GM19025 (cell line): ENCODE measurements at regions not wholly inside any gene's neighbourhood (a gene's known extent, or its start where the extent isn't known, plus 50 kb on each side); places are given as distances from the start of the nearest gene placed in this dataset.
"Not testable (repeated sequence)": the region's sequence is repeated elsewhere in the genome, so short reads cannot be mapped to it uniquely, and the experiment has no call there.

Experiments used
- ATAC-seq: cut with Tn5 transposase; IDR thresholded peaks from one replicate; pipeline ENCODE4 v1.9.1; 2021; ENCODE audit warnings: mild to moderate bottlenecking, low read depth, moderate library complexity; ENCODE audit not compliant: unreplicated experiment

- no peak for ATAC-seq
Observed at GRCh38 chr5:36389245-36389644, 87.5 kb upstream of the RANBP3L start.

GRCh38 chr5:36390640-36391039, 88.9 kb upstream of the RANBP3L start:
- no peak for ATAC-seq

- ATAC-seq: no peak
Observed at GRCh38 chr5:36392186-36392585, 90.5 kb upstream of the RANBP3L start.

GRCh38 chr5:36392818-36393217, 91.1 kb upstream of the RANBP3L start:
- no peak for ATAC-seq

- no peak for ATAC-seq
Observed at GRCh38 chr5:36393656-36394428, 92.1 kb upstream of the RANBP3L start.

GRCh38 chr5:36395260-36395659, 93.6 kb upstream of the RANBP3L start:
- no peak for ATAC-seq

GRCh38 chr5:36395947-36396346, 94.2 kb upstream of the RANBP3L start:
- not testable (repeated sequence) for ATAC-seq

- no peak for ATAC-seq
Observed at GRCh38 chr5:36396640-36397039, 94.9 kb upstream of the RANBP3L start.

- ATAC-seq: no peak
Observed at GRCh38 chr5:36397901-36398536, 96.3 kb upstream of the RANBP3L start.

- no peak for ATAC-seq
Observed at GRCh38 chr5:36402512-36402906, 100.8 kb upstream of the RANBP3L start.

GRCh38 chr5:36403632-36404311, 102.1 kb upstream of the RANBP3L start:
- no peak for ATAC-seq

GRCh38 chr5:36406023-36406422, 104.3 kb upstream of the RANBP3L start:
- ATAC-seq: no peak

GRCh38 chr5:36407396-36407795, 105.7 kb upstream of the RANBP3L start:
- ATAC-seq: no peak

- ATAC-seq: not testable (repeated sequence)
Observed at GRCh38 chr5:36409711-36410110, 108.0 kb upstream of the RANBP3L start.

GRCh38 chr5:36410672-36411071, 109.0 kb upstream of the RANBP3L start:
- ATAC-seq: not testable (repeated sequence)

- ATAC-seq: no peak
Observed at GRCh38 chr5:36414869-36415282, 113.2 kb upstream of the RANBP3L start.

GRCh38 chr5:36416605-36417004, 114.9 kb upstream of the RANBP3L start:
- ATAC-seq: no peak

- no peak for ATAC-seq
Observed at GRCh38 chr5:36417221-36417620, 115.5 kb upstream of the RANBP3L start.

GRCh38 chr5:36417668-36418067, 116.0 kb upstream of the RANBP3L start:
- no peak for ATAC-seq

- no peak for ATAC-seq
Observed at GRCh38 chr5:36418152-36418979, 116.7 kb upstream of the RANBP3L start.

GRCh38 chr5:36421256-36421655, 119.6 kb upstream of the RANBP3L start:
- no peak for ATAC-seq
